ENCODE measurements at regions not wholly inside any gene's neighbourhood (a gene's known extent, or its start where the extent isn't known, plus 50 kb on each side); places are given as distances from the start of the nearest gene placed in this dataset.

GRCh38 chr2:17177088-17177487 lies 341.2 kb downstream of the RAD51AP2 start:
- TF ChIP-seq SPI1 (IDR thresholded peaks at IDR 0.05; ENCODE audit: low read depth, low read length) (no peak), POLR2A (IDR thresholded peaks at IDR 0.05; ENCODE audit: low read depth, low read length) (no peak), POLR2AphosphoS5 (IDR thresholded peaks at IDR 0.05; ENCODE audit: low read depth, low read length) (no peak), TAF1 (IDR thresholded peaks at IDR 0.05; ENCODE audit: low read depth, low read length) (no peak), PAX5 (IDR thresholded peaks at IDR 0.05; ENCODE audit: insufficient read depth, low read length, severe bottlenecking) (no peak)
